Activated B cell treated with CpG ODN at 0.5 μM for 24 hours (primary cell): ENCODE measurements at regions not wholly inside any gene's neighbourhood (a gene's known extent, or its start where the extent isn't known, plus 50 kb on each side); places are given as distances from the start of the nearest gene placed in this dataset.

ENCODE experiments used
- ATAC-seq: fragments of 200-7000 bp; cut with Tn5 transposase; one replicate; pipeline ENCODE4 v1.10.0; 2021; ENCODE audit warnings: low read depth, mild to moderate bottlenecking, moderate library complexity
- CTCF ChIA-PET: fragments of 350-600 bp; sonication (Branson Sonifier 250); formaldehyde crosslinking; loops from one replicate; lab custom pipeline; 2021; ENCODE audit warnings: antibody characterized with exemption; lab: Charles Lee
- POLR2A ChIA-PET: fragments of 350-600 bp; sonication (Branson Sonifier 250); formaldehyde crosslinking; loops from one replicate; lab custom pipeline; 2021; ENCODE audit warnings: antibody characterized with exemption; lab: Charles Lee
- DNase-seq: peaks from one replicate; pipeline ENCODE4 v3.0.0; 2022
- H3K27ac Mint-ChIP-seq: one replicate; pipeline ENCODE4 v1.8.0; 2020; ENCODE audit warnings: mixed read lengths
- H3K27me3 Mint-ChIP-seq: one replicate; pipeline ENCODE4 v1.8.0; 2021; ENCODE audit warnings: mixed read lengths
- H3K36me3 Mint-ChIP-seq: one replicate; pipeline ENCODE4 v1.8.0; 2021; ENCODE audit warnings: low read depth, mixed read lengths
- H3K4me1 Mint-ChIP-seq: one replicate; pipeline ENCODE4 v1.8.0; 2021; ENCODE audit warnings: mixed read lengths
- H3K4me3 Mint-ChIP-seq: one replicate; pipeline ENCODE4 v1.8.0; 2020; ENCODE audit warnings: mild to moderate bottlenecking, mixed read lengths
- H3K9me3 Mint-ChIP-seq: one replicate; pipeline ENCODE4 v1.8.0; 2020; ENCODE audit warnings: mixed read lengths
- intact Hi-C: fragments of 100-400 bp; cut with micrococcal nuclease; formaldehyde crosslinking; loops from one replicate; pipeline ENCODE4 v1.15.1; 2024
- TF ChIP-seq, protein P1 (sequence below): fragments of 200-600 bp; IDR thresholded peaks from one replicate; pipeline ENCODE4 v1.8.0; 2022; ENCODE audit warnings: antibody characterized with exemption, mild to moderate bottlenecking

DNA sequence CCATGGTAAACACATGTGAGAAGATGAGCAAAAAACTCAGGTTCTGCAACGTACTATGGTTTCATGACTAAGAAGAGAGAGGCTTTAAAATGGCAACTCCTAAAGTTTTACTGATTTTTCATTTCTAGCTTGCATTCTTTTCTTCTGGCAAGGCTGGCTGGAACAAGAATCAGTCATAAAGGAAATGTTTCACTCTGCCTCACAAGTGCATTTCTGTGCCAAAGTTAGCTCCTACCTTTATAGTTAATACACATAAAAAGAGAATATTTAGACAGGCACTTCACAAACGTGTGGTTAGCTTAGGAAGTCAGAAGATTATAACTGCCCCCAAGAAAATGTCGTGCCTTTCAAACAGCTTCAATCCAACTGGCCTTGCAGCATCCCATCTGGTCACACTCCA lies 417.1 kb upstream of the CDH11 start:
- CTCF ChIA-PET, result no interaction called here
- POLR2A ChIA-PET, result no interaction called here
- peaks cover 5% of the 10 kb centered on the region for H3K9me3 Mint-ChIP-seq
- ATAC-seq (no peak), DNase-seq (no peak)
- no peaks in the 10 kb centered on the region for H3K36me3 Mint-ChIP-seq
- no peak overlapping the region for H3K27ac Mint-ChIP-seq
- intact Hi-C loops, result no loop called here
- no peaks in the 10 kb centered on the region for H3K27me3 Mint-ChIP-seq
- H3K4me3 Mint-ChIP-seq, result no peak overlapping the region
- TF ChIP-seq, protein P1, sequence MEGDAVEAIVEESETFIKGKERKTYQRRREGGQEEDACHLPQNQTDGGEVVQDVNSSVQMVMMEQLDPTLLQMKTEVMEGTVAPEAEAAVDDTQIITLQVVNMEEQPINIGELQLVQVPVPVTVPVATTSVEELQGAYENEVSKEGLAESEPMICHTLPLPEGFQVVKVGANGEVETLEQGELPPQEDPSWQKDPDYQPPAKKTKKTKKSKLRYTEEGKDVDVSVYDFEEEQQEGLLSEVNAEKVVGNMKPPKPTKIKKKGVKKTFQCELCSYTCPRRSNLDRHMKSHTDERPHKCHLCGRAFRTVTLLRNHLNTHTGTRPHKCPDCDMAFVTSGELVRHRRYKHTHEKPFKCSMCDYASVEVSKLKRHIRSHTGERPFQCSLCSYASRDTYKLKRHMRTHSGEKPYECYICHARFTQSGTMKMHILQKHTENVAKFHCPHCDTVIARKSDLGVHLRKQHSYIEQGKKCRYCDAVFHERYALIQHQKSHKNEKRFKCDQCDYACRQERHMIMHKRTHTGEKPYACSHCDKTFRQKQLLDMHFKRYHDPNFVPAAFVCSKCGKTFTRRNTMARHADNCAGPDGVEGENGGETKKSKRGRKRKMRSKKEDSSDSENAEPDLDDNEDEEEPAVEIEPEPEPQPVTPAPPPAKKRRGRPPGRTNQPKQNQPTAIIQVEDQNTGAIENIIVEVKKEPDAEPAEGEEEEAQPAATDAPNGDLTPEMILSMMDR, result no peak
- no peaks in the 10 kb centered on the region for H3K4me1 Mint-ChIP-seq

DNA sequence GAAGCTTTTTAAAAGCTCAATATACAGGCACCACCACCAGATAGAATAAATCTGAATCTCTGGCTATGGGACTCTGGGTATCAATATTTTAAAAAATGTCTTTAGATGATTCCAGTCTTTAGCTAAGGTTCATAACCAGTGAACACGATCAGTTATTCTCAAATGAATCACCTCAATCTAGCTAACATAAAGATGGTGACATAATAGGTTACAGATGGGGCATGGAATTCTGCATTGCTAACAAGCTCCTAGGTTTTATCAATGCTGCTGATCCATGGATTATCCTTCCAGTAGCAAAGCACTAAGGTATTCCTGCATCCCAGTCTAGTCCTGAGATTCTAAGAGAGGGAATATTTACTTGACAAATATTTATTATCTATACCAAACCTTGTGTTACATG lies 415.5 kb upstream of the CDH11 start:
- no peaks in the 10 kb centered on the region for H3K27me3 Mint-ChIP-seq
- POLR2A ChIA-PET, result no interaction called here
- CTCF ChIA-PET, result no interaction called here
- DNase-seq (no peak), ATAC-seq (no peak)
- TF ChIP-seq, protein P1, result no peak
- no peak overlapping the region for H3K27ac Mint-ChIP-seq
- intact Hi-C loops, result no loop called here
- peaks cover 5% of the 10 kb centered on the region for H3K9me3 Mint-ChIP-seq
- no peaks in the 10 kb centered on the region for H3K36me3 Mint-ChIP-seq
- H3K4me1 Mint-ChIP-seq, result no peaks in the 10 kb centered on the region
- no peak overlapping the region for H3K4me3 Mint-ChIP-seq

DNA sequence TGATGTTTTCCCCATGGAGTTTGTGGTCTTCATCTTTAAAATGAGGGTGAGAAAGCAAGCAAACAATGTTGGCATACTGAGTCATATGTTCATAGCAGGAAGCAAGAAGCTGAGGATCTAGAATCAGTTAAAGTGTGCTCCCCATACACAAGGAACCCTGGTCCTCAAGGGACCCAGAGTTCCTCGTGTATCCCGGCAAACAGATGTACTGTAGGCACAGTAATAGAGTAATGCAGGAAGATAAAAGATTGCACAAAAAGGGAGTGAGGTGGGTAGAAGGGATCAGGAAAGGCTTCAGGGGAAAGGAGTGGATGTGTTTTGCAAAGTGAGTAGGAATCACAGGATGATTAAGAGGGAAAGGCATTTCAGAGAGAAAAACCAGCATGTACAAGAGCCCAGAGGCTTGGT lies 412.3 kb upstream of the CDH11 start:
- ChIA-PET POLR2A (no interaction called here), CTCF (no interaction called here)
- TF ChIP-seq, protein P1, result no peak
- DNase-seq (no peak), ATAC-seq (no peak)
- Mint-ChIP-seq H3K4me1 (no peaks in the 10 kb centered on the region), H3K27me3 (no peaks in the 10 kb centered on the region), H3K9me3 (peaks cover 8% of the 10 kb centered on the region), H3K27ac (no peak overlapping the region), H3K4me3 (no peak overlapping the region), H3K36me3 (no peaks in the 10 kb centered on the region)
- intact Hi-C loops, result no loop called here

DNA sequence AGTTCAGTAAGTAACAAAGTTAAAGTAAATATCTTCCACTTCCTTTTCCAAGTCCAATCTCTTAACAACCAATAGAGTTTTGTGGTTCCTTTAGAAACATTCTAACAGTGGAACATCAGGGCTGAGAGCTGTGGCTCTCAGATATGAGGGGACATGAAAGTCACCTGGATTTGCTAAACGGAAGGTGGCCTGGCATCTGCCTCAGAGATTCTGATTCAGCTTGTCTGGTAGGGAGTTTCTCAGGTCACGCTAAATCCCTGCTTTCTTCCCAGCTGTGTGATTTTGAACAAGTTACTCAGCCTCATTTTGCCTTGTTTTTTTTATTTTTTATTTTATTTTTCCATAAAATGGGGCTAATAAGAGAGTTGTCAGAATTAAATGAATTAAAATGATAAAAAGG lies 411.0 kb upstream of the CDH11 start:
- ATAC-seq, result no peak
- TF ChIP-seq, protein P1, result no peak
- ChIA-PET CTCF (no interaction called here), POLR2A (no interaction called here)
- no peak for DNase-seq
- Mint-ChIP-seq H3K36me3 (no peaks in the 10 kb centered on the region), H3K4me1 (no peaks in the 10 kb centered on the region), H3K4me3 (no peak overlapping the region), H3K9me3 (peaks cover 5% of the 10 kb centered on the region), H3K27me3 (no peaks in the 10 kb centered on the region), H3K27ac (no peak overlapping the region)
- intact Hi-C loops, result no loop called here

DNA sequence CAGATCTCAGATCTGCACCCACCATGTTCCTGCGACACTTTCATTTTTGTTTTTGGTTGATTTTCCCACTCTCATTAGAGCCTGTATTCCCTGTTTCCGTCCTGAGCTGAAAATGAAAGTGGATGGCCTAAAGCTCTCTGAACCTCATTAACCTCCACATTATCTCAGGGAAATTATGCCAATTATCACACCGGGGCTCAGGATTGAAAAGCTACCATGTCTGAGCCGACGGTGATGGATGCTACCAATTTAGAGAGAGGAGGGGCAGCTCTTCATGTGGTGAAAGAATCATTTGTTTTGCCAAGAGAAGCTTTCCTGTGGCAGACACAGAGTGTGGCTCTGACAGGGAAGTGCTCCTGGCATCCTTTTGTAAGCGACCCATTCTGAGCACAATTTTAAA lies 410.4 kb upstream of the CDH11 start:
- TF ChIP-seq, protein P1, result no peak
- intact Hi-C loops, result no loop called here
- ChIA-PET POLR2A (no interaction called here), CTCF (no interaction called here)
- Mint-ChIP-seq H3K27me3 (no peaks in the 10 kb centered on the region), H3K36me3 (no peaks in the 10 kb centered on the region), H3K27ac (no peak overlapping the region), H3K9me3 (peaks cover 5% of the 10 kb centered on the region), H3K4me1 (no peaks in the 10 kb centered on the region), H3K4me3 (no peak overlapping the region)
- no peak for DNase-seq
- no peak for ATAC-seq
